K562 (cell line): ENCODE measurements at regions not wholly inside any gene's neighbourhood (a gene's known extent, or its start where the extent isn't known, plus 50 kb on each side); places are given as distances from the start of the nearest gene placed in this dataset.

Source experiments
- ATAC-seq: fragments of 200-7000 bp; cut with Tn5 transposase; 3 replicates; pipeline ENCODE4 v1.9.1; 2020; ENCODE audit warnings: moderate library complexity
- BruUV-seq: library from RNA; stranded (reverse); fragments of 400-500 nt; replicated peaks from 2 replicates; lab custom pipeline; 2021; lab: Mats Ljungman, UMichigan
- CTCF ChIA-PET: fragments of 300-600 bp; formaldehyde crosslinking; extraction: SDS; loops from one replicate; lab custom pipeline; 2021; ENCODE audit warnings: low intra/inter-chr PET ratio; lab: Yijun Ruan, JAX
- POLR2A ChIA-PET: fragments of 300-600, 350-650 bp; sonication (Branson Sonifier 250); formaldehyde crosslinking; extraction: SDS; loops from one replicate; lab custom pipeline; 2021; ENCODE audit warnings: antibody characterized with exemption, inconsistent platforms; lab: Yijun Ruan, JAX
- DNase-seq, 4 experiments: peaks; one replicate each; pipeline versions ENCODE4 v3.0.0 to v3.0.0-alpha.2; 2011 to 2018; ENCODE audit warnings: low spot score in 3 of 4, mixed read lengths in 3 of 4; ENCODE audit errors: extremely low read depth in 1 of 4
- FAIRE-seq: peaks from 2 replicates; lab custom pipeline; 2011; peaks lifted over from hg19 to GRCh38; lab: Jason Lieb, UNC
- H2AFZ ChIP-seq: 2 replicates; pipeline ENCODE4 v1.6.0; 2011; ENCODE audit warnings: low read depth, low read length, control low read depth, inconsistent platforms
- H3K27ac ChIP-seq: fragments of 200-600 bp; 3 replicates; pipeline ENCODE4 v1.8.0; 2011; ENCODE audit warnings: low read depth, mild to moderate bottlenecking, control low read depth, inconsistent platforms, low read length, moderate library complexity, mixed read lengths; ENCODE audit errors: extremely low read depth
- H3K27me3 ChIP-seq, 2 experiments: fragments of 300-600 bp in 1 of 2; 2 replicates in 1 of 2; 3 replicates in 1 of 2; pipeline versions ENCODE4 v1.6.0 to v1.8.0; 2011; ENCODE audit warnings: inconsistent platforms in 2 of 2, low read length in 2 of 2, mild to moderate bottlenecking in 1 of 2, mixed read lengths in 1 of 2, moderate library complexity in 1 of 2; ENCODE audit not compliant: control insufficient read depth in 2 of 2, insufficient read depth in 2 of 2
- H3K36me3 ChIP-seq: fragments of 300-600 bp; 3 replicates; pipeline ENCODE4 v1.8.0; 2011; ENCODE audit warnings: mild to moderate bottlenecking, low read length, inconsistent platforms; ENCODE audit not compliant: control insufficient read depth, insufficient read depth
- H3K4me1 ChIP-seq, 2 experiments: fragments of 200-600 bp in 1 of 2; replicated peaks in 1 of 2; 2 replicates in 1 of 2; 3 replicates in 1 of 2; pipeline versions ENCODE4 v1.5.1 to v1.8.0; 2011; ENCODE audit warnings: inconsistent platforms in 2 of 2, low read length in 2 of 2, mild to moderate bottlenecking in 1 of 2, mixed read lengths in 1 of 2, moderate library complexity in 1 of 2; ENCODE audit not compliant: control insufficient read depth in 2 of 2, insufficient read depth in 2 of 2
- H3K4me2 ChIP-seq: 2 replicates; pipeline ENCODE4 v1.6.1; 2011; ENCODE audit warnings: low read length, control low read depth, inconsistent platforms, mixed read lengths; ENCODE audit not compliant: insufficient read depth
- H3K4me3 ChIP-seq: fragments of 200-600 bp; sonication (generic), shearing (Covaris generic); 2 replicates; pipeline ENCODE4 v1.5.1; 2016; ENCODE audit warnings: control low read depth, inconsistent platforms
- H3K79me2 ChIP-seq: fragments of 200-600 bp; 3 replicates; pipeline ENCODE4 v1.8.0; 2011; ENCODE audit warnings: low read length, inconsistent platforms; ENCODE audit not compliant: control insufficient read depth, insufficient read depth
- H3K9ac ChIP-seq, 2 experiments: 2 replicates each; pipeline versions ENCODE4 v1.6.0 to v1.6.1; 2011; ENCODE audit warnings: low read depth in 2 of 2, low read length in 2 of 2, control low read depth in 1 of 2, inconsistent platforms in 1 of 2, mild to moderate bottlenecking in 1 of 2, mixed read lengths in 1 of 2; ENCODE audit not compliant: insufficient read depth in 1 of 2
- H3K9me1 ChIP-seq: one replicate; pipeline ENCODE4 v1.6.0; 2011; ENCODE audit warnings: inconsistent platforms, mild to moderate bottlenecking, low read length, moderate library complexity; ENCODE audit not compliant: control insufficient read depth, insufficient read depth
- H3K9me3 ChIP-seq: replicated peaks from 2 replicates; pipeline ENCODE4 v1.5.1; 2011; ENCODE audit warnings: low read depth, low read length, inconsistent platforms; ENCODE audit not compliant: control insufficient read depth, insufficient read depth
- H4K20me1 ChIP-seq: replicated peaks from 2 replicates; pipeline ENCODE4 v1.6.1; 2011; ENCODE audit warnings: low read length, inconsistent platforms, mixed read lengths; ENCODE audit not compliant: control insufficient read depth, insufficient read depth
- BCL6 ChIP-seq: fragments of 250-450 bp; sonication (Bioruptor Pico); IDR thresholded peaks from 2 replicates; pipeline ENCODE4 v1.4.0; 2020
- POU5F1 ChIP-seq: fragments of 150-350 bp; IDR thresholded peaks from 2 replicates; pipeline ENCODE4 v1.6.1; 2014; ENCODE audit warnings: borderline replicate concordance, low read length, low read depth, mild to moderate bottlenecking; ENCODE audit not compliant: partially characterized antibody
- SAFB2 ChIP-seq: fragments of 200-400 bp; formaldehyde crosslinking; IDR thresholded peaks from 2 replicates; pipeline ENCODE4 v1.6.1; 2018; ENCODE audit warnings: borderline replicate concordance, low read length, low read depth, moderate library complexity; ENCODE audit not compliant: severe bottlenecking
- ZNF586 ChIP-seq: fragments of 450-650 bp; formaldehyde crosslinking; conservative IDR thresholded peaks from 2 replicates; pipeline ENCODE4 v1.4.0; 2020; ENCODE audit warnings: mild to moderate bottlenecking, moderate library complexity
- WGBS: fragments of 100-300 bp; shearing (Covaris generic); methylation state at CpG from one replicate; pipeline ENCODE4 v1.1.6; 2016; ENCODE audit warnings: low coverage, mixed read lengths; ENCODE audit not compliant: insufficient coverage; ENCODE audit errors: missing lambda C conversion rate; 5-methylcytosine and 5-hydroxymethylcytosine counted together
- in situ Hi-C: fragments of 300-500 bp; cut with MboI; formaldehyde crosslinking; loops from 4 replicates; pipeline ENCODE4 v1.15.0; 2018; ENCODE audit warnings: inconsistent platforms, mixed read lengths
- intact Hi-C: fragments of 100-400 bp; cut with micrococcal nuclease; formaldehyde crosslinking; loops from 2 replicates; pipeline ENCODE4 v1.14.2; 2022
- TF ChIP-seq, protein P1 (sequence below): sonication (generic); formaldehyde crosslinking; IDR thresholded peaks from 2 replicates; pipeline ENCODE4 v1.8.0; 2022; ENCODE audit warnings: mild to moderate bottlenecking, missing genetic modification reagents
- TF ChIP-seq, protein P2 (sequence below), 3 experiments: fragments of 200-800 bp in 1 of 3; sonication (Bioruptor generic) in 1 of 3; sonication (generic) in 1 of 3; formaldehyde crosslinking in 1 of 3; IDR thresholded peaks; 2 replicates each; pipeline versions ENCODE4 v1.6.1 to v1.8.0; 2016 to 2022; ENCODE audit warnings: mild to moderate bottlenecking in 2 of 3, missing compliant biosample characterization in 2 of 3, missing genetic modification characterization in 2 of 3, missing genetic modification reagents in 1 of 3
- TF ChIP-seq, protein P3 (sequence below): sonication (generic); IDR thresholded peaks from 2 replicates; pipeline ENCODE4 v1.6.1; 2016

DNA sequence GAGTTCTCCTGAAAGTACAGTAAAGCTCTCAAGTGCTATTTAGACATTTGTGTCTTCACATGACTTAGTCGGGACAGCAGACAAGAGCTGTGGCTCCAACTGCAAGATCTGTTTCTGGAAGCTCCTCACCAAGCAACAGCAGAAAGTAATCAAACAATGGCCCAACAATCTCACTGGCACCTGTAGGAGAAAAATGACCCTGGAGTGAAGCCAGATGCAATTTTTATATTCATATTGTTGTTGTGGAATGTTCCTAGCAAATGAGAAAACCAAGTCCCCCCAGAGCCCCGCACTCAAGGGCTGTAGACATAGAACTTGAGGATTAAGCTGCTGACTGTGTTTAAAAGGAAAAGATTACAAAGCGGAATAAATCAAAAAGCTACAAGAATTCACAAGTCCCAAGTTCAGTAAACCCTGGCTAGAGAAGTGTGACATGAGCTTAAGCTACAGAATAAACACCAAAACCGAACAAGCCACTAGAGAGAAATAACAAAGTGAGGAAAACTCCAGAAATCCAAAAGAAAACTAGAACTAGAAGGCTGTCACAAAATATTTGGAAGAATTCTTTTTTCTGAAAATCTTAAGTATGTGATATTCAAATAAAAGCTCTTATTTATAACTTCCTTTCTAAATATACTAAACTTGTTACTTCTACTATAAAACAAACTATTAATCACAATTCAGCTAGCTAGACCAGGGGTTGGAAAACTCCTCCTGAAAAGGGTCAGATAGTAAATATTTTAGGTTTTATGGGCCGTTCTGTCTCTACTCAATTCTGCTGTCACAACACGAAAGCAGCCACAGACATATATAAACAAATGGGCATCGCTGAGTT is 454.5 kb downstream of the SUCLA2 start (continued):
- TF ChIP-seq, protein P1, sequence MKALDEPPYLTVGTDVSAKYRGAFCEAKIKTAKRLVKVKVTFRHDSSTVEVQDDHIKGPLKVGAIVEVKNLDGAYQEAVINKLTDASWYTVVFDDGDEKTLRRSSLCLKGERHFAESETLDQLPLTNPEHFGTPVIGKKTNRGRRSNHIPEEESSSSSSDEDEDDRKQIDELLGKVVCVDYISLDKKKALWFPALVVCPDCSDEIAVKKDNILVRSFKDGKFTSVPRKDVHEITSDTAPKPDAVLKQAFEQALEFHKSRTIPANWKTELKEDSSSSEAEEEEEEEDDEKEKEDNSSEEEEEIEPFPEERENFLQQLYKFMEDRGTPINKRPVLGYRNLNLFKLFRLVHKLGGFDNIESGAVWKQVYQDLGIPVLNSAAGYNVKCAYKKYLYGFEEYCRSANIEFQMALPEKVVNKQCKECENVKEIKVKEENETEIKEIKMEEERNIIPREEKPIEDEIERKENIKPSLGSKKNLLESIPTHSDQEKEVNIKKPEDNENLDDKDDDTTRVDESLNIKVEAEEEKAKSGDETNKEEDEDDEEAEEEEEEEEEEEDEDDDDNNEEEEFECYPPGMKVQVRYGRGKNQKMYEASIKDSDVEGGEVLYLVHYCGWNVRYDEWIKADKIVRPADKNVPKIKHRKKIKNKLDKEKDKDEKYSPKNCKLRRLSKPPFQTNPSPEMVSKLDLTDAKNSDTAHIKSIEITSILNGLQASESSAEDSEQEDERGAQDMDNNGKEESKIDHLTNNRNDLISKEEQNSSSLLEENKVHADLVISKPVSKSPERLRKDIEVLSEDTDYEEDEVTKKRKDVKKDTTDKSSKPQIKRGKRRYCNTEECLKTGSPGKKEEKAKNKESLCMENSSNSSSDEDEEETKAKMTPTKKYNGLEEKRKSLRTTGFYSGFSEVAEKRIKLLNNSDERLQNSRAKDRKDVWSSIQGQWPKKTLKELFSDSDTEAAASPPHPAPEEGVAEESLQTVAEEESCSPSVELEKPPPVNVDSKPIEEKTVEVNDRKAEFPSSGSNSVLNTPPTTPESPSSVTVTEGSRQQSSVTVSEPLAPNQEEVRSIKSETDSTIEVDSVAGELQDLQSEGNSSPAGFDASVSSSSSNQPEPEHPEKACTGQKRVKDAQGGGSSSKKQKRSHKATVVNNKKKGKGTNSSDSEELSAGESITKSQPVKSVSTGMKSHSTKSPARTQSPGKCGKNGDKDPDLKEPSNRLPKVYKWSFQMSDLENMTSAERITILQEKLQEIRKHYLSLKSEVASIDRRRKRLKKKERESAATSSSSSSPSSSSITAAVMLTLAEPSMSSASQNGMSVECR (CRISPR knock-in tag): no peak

DNA sequence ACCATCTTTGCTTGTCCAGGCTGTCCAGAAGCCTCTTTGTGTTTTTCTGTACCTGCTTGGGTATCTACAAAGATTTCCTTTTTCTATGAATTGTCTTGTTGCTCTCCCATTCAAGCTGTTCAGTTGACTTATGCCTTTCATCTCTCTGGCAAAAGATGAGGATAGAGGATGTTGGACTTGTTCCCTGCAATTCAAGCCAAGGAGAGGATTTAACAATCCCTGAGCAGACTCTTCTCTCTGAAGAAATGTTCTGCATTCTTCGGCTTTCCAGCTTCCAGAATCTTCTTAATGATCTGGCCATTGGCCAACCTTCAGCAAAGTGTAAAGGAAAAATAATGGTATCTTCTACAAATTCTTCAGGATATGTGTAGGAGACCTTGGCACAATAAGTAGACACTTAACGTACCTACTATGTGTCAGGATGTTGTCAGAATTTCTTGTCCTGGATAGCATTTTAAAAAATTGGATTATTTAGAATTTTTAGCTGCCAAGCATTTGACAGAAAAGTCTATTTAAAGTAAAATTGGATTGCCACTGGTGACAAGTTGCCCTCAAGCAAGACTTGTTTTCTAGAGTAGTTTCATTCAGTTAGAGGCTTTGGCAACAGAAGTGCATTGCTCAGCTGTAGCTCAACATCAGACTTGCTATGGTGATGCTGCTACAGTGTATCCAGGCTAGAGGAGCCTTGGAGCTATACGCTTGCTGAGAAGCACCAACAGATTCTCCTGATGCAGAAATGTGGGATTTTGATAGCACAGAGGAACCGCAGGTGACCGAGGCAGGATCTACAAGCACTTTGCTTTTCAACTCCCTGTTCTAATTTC is 455.7 kb downstream of the SUCLA2 start:
- no peak overlapping the region for H2AFZ ChIP-seq
- in situ Hi-C loops (no loop called here), intact Hi-C loops (no loop called here)
- CTCF ChIA-PET: no interaction called here
- H3K4me3 ChIP-seq: no peak overlapping the region
- no peak overlapping the region for H3K4me2 ChIP-seq
- H3K27me3 ChIP-seq: no peaks in the 10 kb centered on the region
- H3K9me1 ChIP-seq: no peaks in the 10 kb centered on the region
- FAIRE-seq (no peak), ATAC-seq (no peak), DNase-seq (no peak)
- H3K9me3 ChIP-seq: no peaks in the 10 kb centered on the region
- H3K4me1 ChIP-seq: no peaks in the 10 kb centered on the region
- POLR2A ChIA-PET: no interaction called here
- no peaks in the 10 kb centered on the region for H3K36me3 ChIP-seq
- no peak overlapping the region for H3K27ac ChIP-seq
- no peak overlapping the region for H3K9ac ChIP-seq
- no TSS peak for BruUV-seq
- H4K20me1 ChIP-seq: no peaks in the 10 kb centered on the region
- H3K79me2 ChIP-seq: no peaks in the 10 kb centered on the region
- WGBS: 0% methylated on average over 5 of the region's 5 CpGs
- TF ChIP-seq SAFB2 (no peak), BCL6 (CRISPR knock-in tag) (no peak), POU5F1 (no peak), ZNF586 (CRISPR knock-in tag) (no peak)
- TF ChIP-seq, protein P2, sequence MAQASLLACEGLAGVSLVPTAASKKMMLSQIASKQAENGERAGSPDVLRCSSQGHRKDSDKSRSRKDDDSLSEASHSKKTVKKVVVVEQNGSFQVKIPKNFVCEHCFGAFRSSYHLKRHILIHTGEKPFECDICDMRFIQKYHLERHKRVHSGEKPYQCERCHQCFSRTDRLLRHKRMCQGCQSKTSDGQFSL (CRISPR knock-in tag; IDR thresholded peaks at IDR 0.05): no peak
- TF ChIP-seq, protein P2 (tag; IDR thresholded peaks at IDR 0.05): no peak
- TF ChIP-seq, protein P3, sequence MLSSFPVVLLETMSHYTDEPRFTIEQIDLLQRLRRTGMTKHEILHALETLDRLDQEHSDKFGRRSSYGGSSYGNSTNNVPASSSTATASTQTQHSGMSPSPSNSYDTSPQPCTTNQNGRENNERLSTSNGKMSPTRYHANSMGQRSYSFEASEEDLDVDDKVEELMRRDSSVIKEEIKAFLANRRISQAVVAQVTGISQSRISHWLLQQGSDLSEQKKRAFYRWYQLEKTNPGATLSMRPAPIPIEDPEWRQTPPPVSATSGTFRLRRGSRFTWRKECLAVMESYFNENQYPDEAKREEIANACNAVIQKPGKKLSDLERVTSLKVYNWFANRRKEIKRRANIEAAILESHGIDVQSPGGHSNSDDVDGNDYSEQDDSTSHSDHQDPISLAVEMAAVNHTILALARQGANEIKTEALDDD: no peak
